KMS-11 (cell line): ENCODE measurements at regions not wholly inside any gene's neighbourhood (a gene's known extent, or its start where the extent isn't known, plus 50 kb on each side); places are given as distances from the start of the nearest gene placed in this dataset.
"Not testable (repeated sequence)": the region's sequence is repeated elsewhere in the genome, so short reads cannot be mapped to it uniquely, and the experiment has no call there.

Experiments used
- H2AFZ ChIP-seq: fragments of 200-600 bp; sonication (generic); 2 replicates; pipeline ENCODE4 v1.6.1; 2016; ENCODE audit warnings: antibody characterized with exemption, mixed run types, low read depth
- H3K27ac ChIP-seq: fragments of 200-600 bp; sonication (generic); 2 replicates; pipeline ENCODE4 v1.6.1; 2016; ENCODE audit warnings: mild to moderate bottlenecking, mixed run types
- H3K27me3 ChIP-seq: fragments of 200-600 bp; sonication (generic); 2 replicates; pipeline ENCODE4 v1.6.1; 2017; ENCODE audit warnings: mild to moderate bottlenecking, low read depth, mixed run types, moderate library complexity; ENCODE audit not compliant: insufficient read depth
- H3K36me3 ChIP-seq: fragments of 200-600 bp; sonication (generic); 2 replicates; pipeline ENCODE4 v1.6.1; 2017; ENCODE audit warnings: mild to moderate bottlenecking, mixed run types; ENCODE audit not compliant: insufficient read depth
- H3K4me1 ChIP-seq: fragments of 200-600 bp; sonication (generic); 2 replicates; pipeline ENCODE4 v1.6.1; 2016; ENCODE audit warnings: mild to moderate bottlenecking, low read depth, mixed run types; ENCODE audit not compliant: poor library complexity, severe bottlenecking
- H3K4me2 ChIP-seq: fragments of 200-600 bp; sonication (generic); 2 replicates; pipeline ENCODE4 v1.7.0; 2016; ENCODE audit warnings: mild to moderate bottlenecking, mixed run types
- H3K4me3 ChIP-seq: fragments of 200-600 bp; sonication (generic); IDR thresholded peaks from 2 replicates; pipeline ENCODE4 v1.6.1; 2017; ENCODE audit warnings: low read depth, low read length, mixed read lengths; ENCODE audit not compliant: insufficient read depth
- H3K79me2 ChIP-seq: fragments of 200-600 bp; sonication (generic); 2 replicates; pipeline ENCODE4 v1.6.1; 2016; ENCODE audit warnings: low read depth, mixed run types; ENCODE audit not compliant: insufficient read depth
- H3K9ac ChIP-seq: fragments of 200-600 bp; sonication (generic); 2 replicates; pipeline ENCODE4 v1.6.1; 2016; ENCODE audit warnings: mild to moderate bottlenecking, mixed run types
- H4K20me1 ChIP-seq: fragments of 200-600 bp; sonication (generic); 2 replicates; pipeline ENCODE4 v1.6.1; 2016; ENCODE audit warnings: mild to moderate bottlenecking, mixed run types; ENCODE audit not compliant: insufficient read depth
- CTCF ChIP-seq: fragments of 200-600 bp; sonication (generic); conservative IDR thresholded peaks from 2 replicates; pipeline ENCODE4 v1.6.1; 2017; ENCODE audit warnings: low read depth, mild to moderate bottlenecking, antibody characterized with exemption, low read length, moderate library complexity, mixed read lengths

GRCh38 chr17:27952366-27952765 is 59.2 kb upstream of the LYRM9 start:
- H2AFZ ChIP-seq = no peak overlapping the region
- no peaks in the 10 kb centered on the region for H3K79me2 ChIP-seq
- no peak for TF ChIP-seq CTCF

GRCh38 chr17:27954548-27955495 is 61.7 kb upstream of the LYRM9 start:
- TF ChIP-seq CTCF = no peak
- Histone ChIP-seq H4K20me1 (no peaks in the 10 kb centered on the region), H2AFZ (no peak overlapping the region), H3K79me2 (no peaks in the 10 kb centered on the region), H3K4me1 (no peaks in the 10 kb centered on the region), H3K9ac (no peak overlapping the region), H3K4me3 (no peak overlapping the region), H3K4me2 (no peak overlapping the region), H3K27ac (no peak overlapping the region), H3K36me3 (no peaks in the 10 kb centered on the region), H3K27me3 (no peaks in the 10 kb centered on the region)

More at GRCh38 chr17:27952366-27952765, 59.2 kb upstream of the LYRM9 start:
- Histone ChIP-seq H3K4me3 (no peak overlapping the region), H3K27ac (no peak overlapping the region), H3K27me3 (no peaks in the 10 kb centered on the region), H3K36me3 (no peaks in the 10 kb centered on the region), H4K20me1 (no peaks in the 10 kb centered on the region), H3K4me1 (no peaks in the 10 kb centered on the region), H3K4me2 (no peak overlapping the region), H3K9ac (no peak overlapping the region)

- H3K27ac ChIP-seq = no peak overlapping the region
- H3K9ac ChIP-seq = no peak overlapping the region
- no peak overlapping the region for H3K4me2 ChIP-seq
These were observed 63.7 kb upstream of the LYRM9 start for GRCh38 chr17:27956601-27957445.

GRCh38 chr17:27957446-27957793 is 64.3 kb upstream of the LYRM9 start:
- not testable (repeated sequence) for H3K79me2 ChIP-seq, H3K36me3 ChIP-seq, H2AFZ ChIP-seq, H3K4me3 ChIP-seq, H3K4me1 ChIP-seq, H4K20me1 ChIP-seq, H3K27ac ChIP-seq, H3K9ac ChIP-seq, H3K27me3 ChIP-seq, H3K4me2 ChIP-seq

More at GRCh38 chr17:27956601-27957445, 63.7 kb upstream of the LYRM9 start:
- no peaks in the 10 kb centered on the region for H3K27me3 ChIP-seq
- no peak for TF ChIP-seq CTCF
- no peaks in the 10 kb centered on the region for H3K4me1 ChIP-seq
- no peaks in the 10 kb centered on the region for H3K36me3 ChIP-seq
- no peak overlapping the region for H3K4me3 ChIP-seq
- no peak overlapping the region for H2AFZ ChIP-seq
- H4K20me1 ChIP-seq = no peaks in the 10 kb centered on the region
- H3K79me2 ChIP-seq = no peaks in the 10 kb centered on the region
